ENCODE measurements at regions not wholly inside any gene's neighbourhood (a gene's known extent, or its start where the extent isn't known, plus 50 kb on each side); places are given as distances from the start of the nearest gene placed in this dataset.
A peak's percentile ranks its signal among the peaks of the same experiment; 100 is the strongest.
"Not testable (repeated sequence)": the region's sequence is repeated elsewhere in the genome, so short reads cannot be mapped to it uniquely, and the experiment has no call there.

DNA sequence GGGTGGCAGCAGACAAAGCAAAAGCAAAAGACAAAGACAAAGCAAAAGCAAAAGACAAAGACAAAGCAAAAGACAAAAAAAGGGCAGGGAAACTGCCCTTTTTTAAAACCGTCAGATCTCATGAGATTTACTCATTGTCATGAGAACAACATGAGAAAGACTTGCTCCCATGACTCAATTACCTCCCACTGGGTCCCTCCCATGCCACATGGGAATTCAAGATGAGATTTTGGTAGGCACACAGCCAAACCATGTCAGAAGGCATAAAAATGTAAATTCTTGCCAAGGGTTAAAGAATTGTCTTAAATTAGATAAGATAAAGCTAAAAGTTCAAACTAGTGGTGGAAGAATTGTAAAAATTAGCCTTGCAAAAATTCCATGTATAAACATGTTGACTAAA lies 419.7 kb downstream of the TRAM1L1 start:
- DNase-seq (ENCODE audit: low spot score): no peak

DNA sequence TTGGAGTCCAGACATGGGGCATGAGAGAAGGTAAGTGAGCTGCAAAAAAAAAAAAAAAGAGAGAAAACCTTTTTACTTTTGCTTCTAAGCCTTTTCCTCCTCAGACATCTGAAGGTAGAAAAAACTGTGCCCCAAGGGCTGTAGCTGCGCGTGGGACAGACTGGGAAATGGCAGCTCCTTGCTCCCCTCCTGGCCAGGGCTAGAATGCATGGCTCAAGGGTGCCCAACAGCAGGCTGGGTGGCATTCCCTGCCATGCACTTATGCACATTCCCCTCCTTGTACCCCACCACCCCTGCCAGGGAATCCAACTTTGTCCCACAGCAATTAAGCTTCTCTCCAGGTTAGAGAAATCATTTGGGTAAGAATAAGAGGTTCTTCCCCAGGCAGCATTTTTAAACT lies 421.2 kb downstream of the TRAM1L1 start:
- DNase-seq (ENCODE audit: low spot score): no peak

DNA sequence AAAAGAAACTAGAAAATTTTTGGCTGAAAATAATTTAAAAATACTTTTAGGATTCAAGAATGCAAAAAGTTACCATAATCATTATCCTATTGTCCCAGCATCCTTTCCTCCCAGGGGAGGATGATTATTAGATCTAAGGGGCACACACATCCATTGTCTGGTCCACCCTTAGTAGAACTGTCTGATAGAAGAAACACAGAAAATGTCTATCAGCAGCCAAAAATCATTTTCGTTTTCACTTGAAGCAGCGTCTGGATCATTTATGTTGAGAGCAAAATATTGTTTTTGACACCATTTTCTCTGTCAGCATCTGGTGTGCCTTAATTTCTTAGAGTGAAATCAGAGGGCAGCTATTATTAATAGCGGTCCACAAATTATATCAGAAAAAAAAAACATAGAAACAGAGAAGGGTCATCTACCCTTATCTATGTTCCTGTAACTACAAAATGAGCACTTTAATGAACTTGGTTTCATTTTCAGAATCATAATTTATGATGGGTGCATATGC lies 446.3 kb downstream of the TRAM1L1 start:
- DNase-seq (ENCODE audit: low spot score): no peak

DNA sequence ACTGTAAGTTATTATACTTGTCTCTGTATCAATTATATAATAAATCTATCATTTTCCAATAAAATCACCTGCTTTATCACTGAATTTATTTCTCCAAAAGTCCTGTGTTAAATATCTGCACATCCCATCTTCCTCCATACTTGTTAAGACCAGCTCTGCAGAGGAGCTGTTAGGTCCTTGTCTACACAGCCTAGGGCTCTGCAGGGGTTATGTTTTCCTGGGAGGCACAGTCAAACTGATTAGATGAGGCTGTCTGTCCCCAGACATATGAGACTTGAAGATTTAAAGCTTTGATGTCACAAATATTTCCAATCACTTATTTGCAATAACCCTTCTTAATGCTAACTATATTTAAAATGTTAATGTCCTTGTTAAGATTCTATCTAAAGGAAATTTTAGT lies 446.8 kb downstream of the TRAM1L1 start:
- DNase-seq (ENCODE audit: low spot score): no peak

DNA sequence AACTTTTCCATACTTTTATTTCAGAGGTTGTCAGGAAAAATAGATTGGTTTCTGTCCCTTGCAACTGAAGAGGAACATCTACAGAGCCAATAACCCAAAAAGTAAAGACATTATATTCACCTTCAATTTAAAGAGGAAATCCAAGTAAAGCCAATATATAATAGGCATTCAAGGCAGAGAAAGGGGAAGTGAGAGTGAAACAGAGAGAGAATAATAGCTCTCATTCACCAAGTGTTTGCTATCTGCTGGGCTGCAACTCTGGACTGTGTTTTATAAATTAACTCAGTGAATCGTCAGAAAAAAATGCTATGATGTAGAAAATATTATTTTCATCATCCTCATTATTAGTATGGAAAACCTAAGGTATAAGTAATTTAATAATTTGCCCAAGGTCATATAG lies 448.5 kb downstream of the TRAM1L1 start:
- DNase-seq (ENCODE audit: low spot score): no peak

DNA sequence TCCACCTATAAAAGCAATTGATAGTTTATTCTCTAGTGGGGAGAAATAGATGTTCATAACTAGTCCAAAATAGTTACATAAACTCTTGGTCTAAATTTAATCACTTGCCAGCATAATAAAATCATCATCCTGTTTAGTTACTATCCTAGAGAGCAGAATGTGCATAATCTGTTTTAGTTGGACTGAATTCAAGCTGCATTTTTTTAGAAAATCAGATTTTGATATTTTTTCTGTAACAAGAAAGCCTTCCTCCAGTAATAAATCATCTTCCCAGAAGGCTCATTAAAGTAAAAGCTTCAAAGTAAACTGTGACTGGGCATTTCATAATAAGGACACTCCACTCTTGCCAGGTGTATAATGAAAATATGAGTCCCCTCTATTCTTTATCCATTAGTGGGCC lies 453.1 kb downstream of the TRAM1L1 start:
- DNase-seq (ENCODE audit: low spot score): no peak

DNA sequence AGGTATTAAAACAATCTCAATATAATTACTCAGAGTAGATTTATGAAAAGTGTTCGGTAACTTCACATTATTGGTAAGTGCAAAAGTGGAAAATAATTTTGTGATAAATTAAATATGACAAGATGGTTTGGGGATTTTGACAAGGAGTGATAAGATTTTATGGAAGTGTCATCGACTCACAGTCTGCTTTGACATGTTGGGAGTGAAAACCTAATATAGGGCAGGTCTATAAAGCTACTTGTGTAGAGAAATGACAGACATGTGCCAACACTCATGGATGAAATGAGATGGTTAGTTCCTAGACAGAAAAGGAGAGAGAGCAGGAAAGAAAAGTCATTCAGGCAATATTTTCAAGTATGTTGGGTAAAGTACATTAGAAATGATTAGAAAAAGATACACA lies 456.8 kb downstream of the TRAM1L1 start:
- DNase-seq (ENCODE audit: low spot score): no peak

DNA sequence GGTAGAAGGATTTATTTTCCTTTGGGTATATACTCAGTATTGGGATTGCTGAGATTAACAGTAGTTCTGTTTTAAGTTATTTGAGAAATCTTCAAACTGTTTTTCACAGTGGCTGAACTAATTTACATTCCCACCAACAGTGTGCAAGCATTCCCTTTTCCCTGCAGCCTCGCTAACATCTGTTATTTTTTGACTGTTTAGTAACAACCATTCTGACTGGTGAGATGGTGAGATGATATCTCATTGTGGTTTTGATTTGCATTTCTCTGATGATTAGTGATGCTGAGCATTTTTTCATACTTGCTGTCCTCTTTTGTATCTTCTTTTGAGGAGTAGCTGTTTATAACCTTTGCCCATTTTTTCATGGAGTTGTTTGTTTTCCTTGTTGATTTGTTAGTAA lies 457.8 kb downstream of the TRAM1L1 start:
- DNase-seq (ENCODE audit: low spot score): no peak

DNA sequence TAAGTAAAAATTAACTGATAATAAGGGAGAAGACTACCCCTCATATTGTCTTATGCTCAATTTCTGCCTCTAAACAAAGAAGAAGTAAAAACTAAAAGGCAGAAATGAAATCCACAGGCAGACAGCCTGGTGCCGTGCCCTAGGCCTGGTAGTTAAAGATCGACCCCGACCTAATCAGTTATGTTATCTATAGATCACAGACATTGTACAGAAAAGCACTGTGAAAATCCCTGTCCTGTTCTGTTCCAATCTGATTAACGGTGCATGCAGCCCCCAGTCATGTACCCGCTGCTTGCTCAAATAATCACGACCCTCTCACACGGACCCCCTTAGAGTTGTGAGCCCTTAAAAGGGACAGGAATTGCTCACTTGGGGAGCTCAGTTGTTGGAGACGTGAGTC lies 465.9 kb downstream of the TRAM1L1 start:
- DNase-seq (ENCODE audit: low spot score): not testable (repeated sequence)

DNA sequence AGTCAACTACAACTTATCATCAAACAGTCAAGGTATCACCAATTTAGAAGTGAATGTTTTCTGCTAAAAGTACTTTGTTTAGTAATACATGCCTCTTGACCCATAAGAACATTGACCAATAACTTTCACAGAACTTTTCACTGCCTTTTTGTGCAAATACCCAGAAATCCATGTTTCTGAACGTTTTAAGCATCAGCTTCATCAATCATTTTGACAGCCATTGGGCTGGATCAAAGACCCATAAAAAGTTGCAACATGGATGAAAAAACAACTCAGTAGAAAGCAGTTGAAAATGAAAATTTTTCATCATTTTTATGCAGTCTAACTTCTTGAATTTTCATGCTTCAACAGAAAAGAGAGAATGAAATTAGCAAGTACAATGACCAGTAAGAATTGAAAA lies 466.7 kb downstream of the TRAM1L1 start:
- no peak for DNase-seq (ENCODE audit: low spot score)

DNA sequence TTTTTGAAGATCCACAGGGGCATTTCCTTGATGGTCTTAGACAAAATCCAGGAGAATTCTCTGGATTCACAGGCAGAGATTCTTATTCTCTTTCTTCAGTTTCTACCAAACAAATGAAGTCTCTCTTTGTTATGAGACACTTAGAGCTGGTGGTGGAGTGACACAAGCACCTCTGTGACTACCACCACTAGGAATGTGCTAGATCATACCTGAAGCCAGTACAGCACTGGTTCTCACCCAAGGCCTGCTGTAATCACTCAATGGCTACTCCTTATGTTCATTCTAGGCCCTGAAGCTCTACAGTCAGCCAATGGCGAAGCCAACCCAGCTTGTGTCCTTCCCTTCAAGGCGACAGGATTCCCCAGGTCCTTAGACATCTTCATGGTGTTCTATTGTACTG lies 482.3 kb downstream of the TRAM1L1 start:
- peak; percentile 78 for DNase-seq (ENCODE audit: low spot score)

DNA sequence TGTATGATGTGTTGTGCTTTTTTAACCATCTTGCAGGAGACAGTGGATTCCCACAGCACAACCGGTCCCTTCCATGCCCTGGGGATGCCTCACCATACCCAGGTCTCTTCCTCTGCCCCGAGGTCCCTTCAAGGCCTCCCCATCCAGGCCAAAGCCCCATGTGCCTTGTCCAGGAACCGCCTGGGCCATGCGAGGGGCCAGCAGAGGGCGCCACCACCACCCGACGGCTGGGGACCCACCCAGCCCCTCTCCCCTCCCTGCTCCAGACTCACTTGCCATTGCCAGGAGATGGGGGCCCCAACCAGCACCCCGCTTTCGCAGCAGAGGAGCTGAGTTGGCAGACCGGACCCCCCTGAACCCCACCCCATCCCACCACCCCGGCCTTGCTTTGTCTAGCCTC lies 485.5 kb downstream of the TRAM1L1 start:
- DNase-seq (ENCODE audit: low spot score): no peak

DNA sequence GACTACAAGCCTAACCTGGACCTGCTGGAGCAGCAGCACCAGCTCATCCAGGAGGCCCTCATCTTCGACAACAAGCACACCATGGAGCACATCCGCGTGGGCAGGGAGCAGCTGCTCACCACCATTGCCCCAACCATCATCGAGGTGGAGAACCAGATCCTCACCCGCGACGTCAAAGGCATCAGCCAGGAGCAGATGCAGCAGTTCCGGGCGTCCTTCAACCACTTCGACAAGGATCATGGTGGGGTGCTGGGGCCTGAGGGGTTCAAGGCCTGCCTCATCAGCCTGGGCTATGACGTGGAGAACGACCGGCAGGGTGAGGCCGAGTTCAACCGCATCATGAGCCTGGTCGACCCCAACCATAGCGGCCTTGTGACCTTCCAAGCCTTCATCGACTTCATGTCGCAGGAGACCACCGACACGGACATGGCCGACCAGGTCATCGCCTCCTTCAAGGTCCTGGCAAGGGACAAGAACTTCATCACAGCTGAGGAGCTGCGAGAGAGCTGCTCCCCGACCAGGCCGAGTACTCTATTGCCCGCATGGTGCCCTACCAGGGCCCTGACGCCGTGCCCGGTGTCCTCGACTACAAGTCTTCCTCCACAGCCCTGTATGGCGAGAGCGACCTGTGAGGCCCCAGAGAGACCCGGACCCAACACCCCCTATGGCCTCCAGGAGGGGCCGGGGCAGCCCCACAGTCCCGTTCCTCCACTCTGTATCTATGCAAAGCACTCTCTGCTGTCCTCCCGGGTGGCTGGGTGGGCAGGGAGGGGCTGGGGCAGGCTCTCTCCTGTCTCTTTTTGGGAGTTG lies 486.2 kb downstream of the TRAM1L1 start:
- no peak for DNase-seq (ENCODE audit: low spot score)

DNA sequence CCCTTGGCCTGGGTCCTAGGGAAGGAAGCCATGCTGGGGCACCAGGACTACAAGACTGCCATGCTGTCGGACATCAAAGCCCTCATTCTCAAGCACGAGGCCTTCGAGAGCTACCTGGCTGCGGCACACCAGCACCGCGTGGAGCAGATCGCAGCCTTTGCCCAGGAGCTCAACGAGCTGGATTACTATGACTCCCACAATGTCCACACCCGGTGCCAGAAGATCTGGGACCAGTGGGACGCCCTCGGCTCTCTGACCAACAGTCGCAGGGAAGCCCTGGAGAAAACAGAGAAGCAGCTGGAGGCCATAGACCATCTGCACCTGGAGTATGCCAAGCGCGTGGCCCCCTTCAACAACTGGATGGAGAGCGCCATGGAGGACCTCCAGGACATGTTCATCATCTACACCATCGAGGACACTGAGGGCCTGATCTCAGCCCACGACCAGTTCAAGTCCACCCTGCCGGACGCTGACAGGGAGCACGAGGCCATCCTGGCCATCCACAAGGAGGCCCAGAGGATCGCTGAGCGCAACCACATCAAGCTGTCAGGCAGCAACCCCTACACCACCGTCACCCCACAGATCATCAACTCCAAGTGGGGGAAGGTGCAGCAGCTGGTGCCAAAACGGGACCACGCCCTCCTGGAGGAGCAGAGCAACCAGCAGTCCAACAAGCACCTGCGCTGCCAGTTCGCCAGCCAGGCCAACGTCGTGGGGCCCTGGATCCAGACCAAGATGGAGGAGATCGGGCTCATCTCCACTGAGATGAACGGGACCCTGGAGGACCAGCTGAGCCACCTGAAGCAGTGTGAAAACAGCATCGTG lies 487.0 kb downstream of the TRAM1L1 start:
- DNase-seq (ENCODE audit: low spot score): no peak

DNA sequence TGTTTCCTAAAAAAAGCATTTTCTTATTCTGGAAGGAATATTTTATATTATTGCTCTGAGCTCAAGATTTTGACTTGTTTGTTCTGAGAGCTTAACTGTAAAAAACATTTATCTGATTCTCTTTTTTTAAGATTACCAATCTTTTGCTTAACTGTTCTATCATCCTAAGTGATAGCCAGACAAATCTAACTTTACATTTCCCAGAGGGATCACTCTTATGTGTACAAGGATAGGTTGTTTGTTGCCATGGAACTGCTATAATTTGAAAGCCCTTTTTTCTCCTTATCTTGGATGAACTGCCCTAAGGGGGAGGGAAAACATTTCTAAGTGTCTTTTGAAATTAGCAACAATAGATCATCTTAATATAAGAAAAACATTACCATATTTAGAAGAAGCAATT lies 494.7 kb downstream of the TRAM1L1 start:
- DNase-seq (ENCODE audit: low spot score): no peak

DNA sequence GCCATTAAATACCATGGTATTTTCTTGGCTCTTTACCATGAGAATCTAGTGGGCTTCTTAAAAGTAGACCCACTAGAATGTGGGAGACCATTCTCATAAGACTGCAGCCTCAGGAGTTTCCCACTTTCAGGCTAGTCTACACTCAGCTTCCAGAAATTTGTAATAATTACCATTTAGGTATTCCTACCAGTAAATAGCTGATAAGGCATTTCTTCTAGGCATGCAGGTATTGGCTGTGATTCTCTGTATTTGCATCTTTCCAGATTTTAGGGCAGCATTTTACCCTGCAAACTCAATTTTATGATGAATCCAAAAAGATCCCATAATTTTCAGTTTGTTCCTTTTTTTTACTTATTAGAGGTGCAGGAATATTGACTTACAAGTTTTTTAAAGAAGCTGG lies 496.6 kb downstream of the TRAM1L1 start:
- no peak for DNase-seq (ENCODE audit: low spot score)

DNA sequence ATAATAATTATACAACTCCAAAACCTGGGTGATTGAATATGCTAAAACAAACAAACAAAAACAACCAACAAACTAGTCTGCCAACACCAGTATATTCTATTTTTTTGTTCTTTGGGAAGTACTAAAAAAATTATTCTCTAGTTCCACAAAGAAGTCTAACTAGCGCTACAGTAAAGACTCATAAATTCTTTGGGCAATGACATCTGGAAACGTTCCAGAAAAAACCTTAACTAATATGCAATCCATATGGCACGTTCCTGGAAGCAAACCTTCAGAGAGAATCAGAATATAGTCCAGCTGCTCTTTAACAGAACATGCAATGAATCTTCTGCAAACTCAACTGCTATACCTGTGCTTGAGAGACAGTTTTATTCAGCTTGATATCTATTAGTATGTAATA lies 500.1 kb downstream of the TRAM1L1 start:
- no peak for DNase-seq (ENCODE audit: low spot score)

DNA sequence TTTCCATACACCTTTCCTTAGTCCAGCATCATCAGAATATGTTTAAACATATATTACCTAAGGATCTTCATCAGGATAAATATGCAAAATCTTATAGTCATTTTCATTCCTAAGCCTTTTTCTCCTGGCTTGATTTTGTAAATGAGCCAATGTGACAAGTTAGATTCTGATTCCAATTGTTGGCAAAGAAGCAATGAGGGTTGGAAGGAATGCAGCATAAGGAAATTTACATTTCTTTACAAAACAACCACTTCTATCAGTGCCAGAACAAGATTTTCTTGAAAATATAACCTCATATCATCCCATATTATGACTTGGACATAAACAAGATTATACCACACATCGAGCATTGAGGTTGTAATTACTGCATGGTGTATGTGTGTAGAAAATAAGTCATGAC lies 508.1 kb downstream of the TRAM1L1 start:
- no peak for DNase-seq (ENCODE audit: low spot score)

DNA sequence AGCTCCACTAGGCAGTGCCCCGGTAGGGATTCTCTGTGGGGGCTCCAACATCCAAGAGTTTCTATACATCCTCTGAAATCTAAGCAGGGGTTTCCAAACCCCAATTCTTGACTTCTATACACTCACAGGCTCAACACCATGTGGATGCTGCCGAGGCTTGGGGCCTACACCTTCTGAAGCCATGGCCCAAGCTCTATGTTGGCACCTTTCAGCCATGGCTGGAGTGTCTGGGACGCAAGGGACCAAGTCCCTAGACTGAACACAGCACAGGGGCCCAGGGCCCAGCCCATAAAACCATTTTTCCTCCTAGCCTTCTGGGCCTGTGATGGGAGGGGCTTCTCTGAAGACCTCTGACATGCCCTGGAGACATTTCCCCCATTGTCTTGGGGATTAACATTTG lies 511.8 kb downstream of the TRAM1L1 start:
- DNase-seq (ENCODE audit: low spot score): no peak

DNA sequence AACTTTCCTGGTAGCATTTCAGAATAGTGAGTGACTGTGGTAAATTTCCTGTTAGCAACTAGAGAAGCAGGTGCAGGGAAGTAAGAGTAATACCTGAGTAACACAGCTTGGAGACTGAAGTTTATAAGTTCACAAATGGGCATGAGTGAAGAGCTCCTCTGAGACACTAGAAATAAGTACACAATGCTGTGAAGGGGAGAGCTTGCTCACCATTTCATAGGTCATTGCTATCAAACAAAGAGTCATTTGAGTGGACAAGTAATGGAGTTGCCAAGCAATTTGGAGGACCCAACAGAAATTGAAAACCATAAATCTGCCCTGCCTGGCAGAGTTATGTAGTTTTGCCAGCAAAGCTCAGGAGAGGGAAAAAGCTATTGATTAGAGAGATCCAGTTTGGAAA lies 523.6 kb downstream of the TRAM1L1 start:
- no peak for DNase-seq (ENCODE audit: low spot score)

DNA sequence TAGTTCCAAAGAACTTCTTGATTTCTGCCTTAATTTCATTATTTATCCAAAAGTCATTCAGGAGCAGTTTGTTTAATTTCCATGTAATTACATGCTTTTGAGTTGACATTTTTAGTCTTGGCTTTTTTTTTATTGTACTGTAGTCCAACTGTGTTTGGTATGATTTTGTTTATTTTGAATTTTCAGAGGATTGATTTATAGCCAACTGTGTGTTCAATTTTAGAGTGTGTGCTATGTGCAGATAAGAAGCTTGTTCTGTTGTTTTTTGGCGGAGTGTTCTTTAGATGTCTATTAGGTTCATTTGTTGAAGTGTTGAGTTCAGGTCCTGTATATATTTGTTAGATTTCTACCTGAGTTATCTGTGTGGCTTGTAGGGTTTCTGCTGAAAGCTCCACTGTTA lies 533.6 kb downstream of the TRAM1L1 start:
- DNase-seq (ENCODE audit: low spot score): no peak

DNA sequence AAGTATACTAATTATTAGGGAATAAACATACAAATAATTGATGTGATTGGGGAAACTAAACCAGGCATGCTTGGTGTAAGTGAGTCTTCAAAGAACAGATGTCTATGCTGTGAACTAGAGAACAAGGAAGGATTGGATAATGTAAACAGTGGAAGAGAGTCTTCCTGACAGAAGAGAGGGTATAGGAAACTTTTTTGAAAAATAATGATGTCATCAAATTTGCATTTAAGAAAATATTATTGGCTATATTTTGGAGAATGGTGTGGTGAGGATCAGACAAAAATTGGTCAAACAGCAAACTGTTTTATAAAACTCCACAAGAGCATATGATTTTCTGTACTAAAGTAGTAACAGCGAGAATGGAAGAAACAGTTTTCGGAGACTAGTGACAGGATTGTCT lies 537.7 kb downstream of the TRAM1L1 start:
- DNase-seq (ENCODE audit: low spot score): no peak

DNA sequence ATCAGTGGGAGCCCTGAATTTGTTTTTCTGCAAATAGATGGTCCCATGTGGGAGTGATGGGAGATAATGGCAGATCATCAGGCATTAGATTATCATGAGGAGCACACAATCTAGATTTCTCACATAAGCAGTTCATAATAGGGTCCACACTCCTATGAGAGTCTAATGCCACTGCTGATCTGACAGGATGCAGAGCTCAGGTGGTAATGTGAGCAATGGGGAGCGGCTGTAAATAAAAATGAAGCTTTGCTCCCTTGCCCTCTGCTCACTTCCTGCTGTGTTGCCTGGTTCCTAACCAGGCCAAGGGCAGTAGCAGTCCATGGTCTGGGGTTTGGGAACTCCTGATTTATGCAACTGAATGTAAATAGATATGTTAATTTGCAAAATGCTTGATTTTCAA lies 538.6 kb downstream of the TRAM1L1 start:
- DNase-seq (ENCODE audit: low spot score): no peak

Data from kidney tubule cell (primary cell).